ENCODE measurements at regions not wholly inside any gene's neighbourhood (a gene's known extent, or its start where the extent isn't known, plus 50 kb on each side); places are given as distances from the start of the nearest gene placed in this dataset.

DNA sequence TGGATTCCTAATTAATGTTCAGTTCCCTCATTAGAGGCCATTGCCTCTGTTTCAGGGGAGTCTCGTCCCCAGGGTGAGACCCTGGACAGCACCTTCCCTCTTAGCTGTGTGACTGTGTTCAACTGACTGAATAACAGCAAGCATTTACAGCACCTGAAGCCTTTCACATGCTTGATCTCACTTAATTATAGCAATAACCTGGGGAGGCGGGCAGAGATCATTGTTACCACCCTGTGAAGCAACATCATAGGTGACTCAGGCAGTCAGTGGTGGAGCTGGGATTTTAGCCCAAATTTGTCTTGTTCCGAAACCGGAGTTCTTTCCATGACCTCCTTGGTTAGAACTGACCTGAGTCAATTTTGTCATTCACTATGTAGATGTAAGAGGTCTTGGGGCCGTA lies 105.2 kb upstream of the RAD23B start:
- no peak for TF ChIP-seq CTCF (conservative IDR thresholded peaks at IDR 0.05; ENCODE audit: low read length)
- no peak for DNase-seq (ENCODE audit: low read depth)
- H3K4me3 ChIP-seq (ENCODE audit: low read length) = no peak overlapping the region

- no peak for TF ChIP-seq CTCF (conservative IDR thresholded peaks at IDR 0.05; ENCODE audit: low read length)
- no peak overlapping the region for H3K4me3 ChIP-seq (ENCODE audit: low read length)
- no peak for DNase-seq (ENCODE audit: low read depth)
Measured at GRCh38 chr9:107178293-107178692, 104.8 kb upstream of the RAD23B start.

- DNase-seq (ENCODE audit: low read depth) = no peak
- H3K4me3 ChIP-seq (ENCODE audit: low read length) = no peak overlapping the region
- no peak for TF ChIP-seq CTCF (conservative IDR thresholded peaks at IDR 0.05; ENCODE audit: low read length)
Measured at GRCh38 chr9:107180206-107180605, 102.9 kb upstream of the RAD23B start.

- H3K4me3 ChIP-seq (ENCODE audit: low read length) = no peak overlapping the region
- no peak for TF ChIP-seq CTCF (conservative IDR thresholded peaks at IDR 0.05; ENCODE audit: low read length)
- DNase-seq (ENCODE audit: low read depth) = no peak
Measured at GRCh38 chr9:107183176-107183575, 99.9 kb upstream of the RAD23B start.

GRCh38 chr9:107188376-107188775 lies 94.7 kb upstream of the RAD23B start:
- TF ChIP-seq CTCF (conservative IDR thresholded peaks at IDR 0.05; ENCODE audit: low read length) = no peak
- DNase-seq (ENCODE audit: low read depth) = no peak
- H3K4me3 ChIP-seq (ENCODE audit: low read length) = no peak overlapping the region

DNA sequence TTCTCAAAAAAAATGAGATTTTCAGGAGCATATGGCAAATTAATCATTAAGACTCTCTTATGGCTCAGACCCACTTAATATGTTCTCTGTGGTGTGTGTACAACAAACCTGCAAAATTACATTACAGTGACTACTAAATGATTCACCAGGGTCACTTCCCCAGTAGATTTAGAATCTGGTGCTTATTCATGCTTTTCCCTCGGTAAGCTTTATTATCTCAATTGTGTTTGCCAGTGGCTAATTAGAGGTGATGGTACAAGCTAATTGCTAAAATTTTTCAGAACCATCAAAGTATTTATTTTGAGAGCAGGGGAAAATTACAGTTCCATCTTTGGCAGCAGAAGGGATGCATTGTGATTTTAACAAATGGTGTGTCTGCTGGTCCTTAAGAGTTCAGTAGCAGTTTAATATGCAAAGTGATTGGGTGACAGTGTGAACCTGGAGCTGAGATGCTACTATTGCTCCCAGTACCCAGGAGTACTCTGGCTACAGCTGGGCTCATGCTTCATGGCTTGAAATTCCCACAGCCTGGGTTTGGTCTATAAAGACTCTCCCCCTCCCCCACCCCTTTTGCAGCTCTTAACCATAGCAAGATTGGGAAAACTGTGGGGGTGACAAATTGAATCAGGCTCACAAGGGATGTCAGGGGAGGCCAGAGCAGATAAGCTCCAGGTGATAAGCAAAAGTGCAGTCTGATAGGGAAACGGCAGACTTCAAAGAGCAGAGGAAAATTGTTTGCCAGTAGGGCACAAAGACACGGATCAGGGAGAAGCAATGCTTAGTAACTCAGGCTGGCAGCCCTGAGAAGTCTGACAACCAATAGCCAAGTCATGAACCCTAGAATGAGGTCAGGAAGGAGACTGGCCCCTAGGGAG lies 92.8 kb upstream of the RAD23B start:
- no peak for TF ChIP-seq CTCF (conservative IDR thresholded peaks at IDR 0.05; ENCODE audit: low read length)
- peak; percentile 45 for DNase-seq (ENCODE audit: low read depth)
- no peak overlapping the region for H3K4me3 ChIP-seq (ENCODE audit: low read length)

DNA sequence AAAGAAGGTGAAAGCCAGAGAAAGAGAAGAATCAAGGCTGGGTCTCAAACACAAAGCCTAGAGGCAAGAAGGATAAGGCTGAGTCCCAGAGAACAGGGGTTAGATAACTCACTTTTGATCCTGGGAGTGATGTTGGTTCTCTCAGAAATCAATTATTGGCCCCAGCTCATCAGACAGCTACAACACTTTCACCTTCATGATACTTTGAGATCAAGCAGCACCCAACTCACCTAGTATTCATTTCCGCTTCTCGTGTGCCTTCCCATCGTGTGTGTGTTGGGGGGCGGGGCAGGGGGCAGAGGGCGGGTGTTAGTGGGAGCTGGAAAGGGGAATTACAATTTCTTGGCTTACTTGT lies 92.2 kb upstream of the RAD23B start:
- no peak for DNase-seq (ENCODE audit: low read depth)
- no peak for TF ChIP-seq CTCF (conservative IDR thresholded peaks at IDR 0.05; ENCODE audit: low read length)
- H3K4me3 ChIP-seq (ENCODE audit: low read length) = no peak overlapping the region

Measured in AG10803 (cell line).